Activated CD4-positive, alpha-beta T cell treated with anti-CD3 and anti-CD28 coated beads, Interleukin-2, Interleukin-4, amounts not matched to agents 100 ng/mL and 50 ng/mL, durations not matched to agents 16 hours and 8 hours (primary cell): ENCODE measurements at regions not wholly inside any gene's neighbourhood (a gene's known extent, or its start where the extent isn't known, plus 50 kb on each side); places are given as distances from the start of the nearest gene placed in this dataset.
"Not testable (repeated sequence)": the region's sequence is repeated elsewhere in the genome, so short reads cannot be mapped to it uniquely, and the experiment has no call there.

Experiments
- DNase-seq: peaks from one replicate; pipeline ENCODE4 v3.0.0-alpha.2; 2020; ENCODE audit warnings: low spot score

DNA sequence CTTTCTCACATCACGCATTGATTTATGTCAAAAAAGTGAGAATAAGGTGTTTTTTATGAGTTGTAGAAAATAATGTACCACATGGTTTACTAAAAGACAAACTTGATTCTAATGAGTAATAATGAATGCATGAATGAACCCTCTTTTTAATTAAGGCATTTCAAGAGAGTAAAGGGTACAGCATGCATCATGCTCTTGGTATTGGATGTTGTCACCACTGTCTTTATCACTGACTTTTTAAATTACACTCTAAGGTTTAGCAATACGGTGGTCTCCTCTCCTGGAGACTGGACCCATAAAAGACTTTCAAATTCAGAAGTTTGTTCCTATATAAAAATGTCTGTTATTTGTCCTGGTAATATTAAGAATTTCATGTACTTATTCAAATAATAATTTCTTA, 277.5 kb upstream of the TGFBR2 start:
- not testable (repeated sequence) for DNase-seq

- no peak for DNase-seq
Observed at GRCh38 chr3:30331519-30331918, 274.9 kb upstream of the TGFBR2 start.

DNA sequence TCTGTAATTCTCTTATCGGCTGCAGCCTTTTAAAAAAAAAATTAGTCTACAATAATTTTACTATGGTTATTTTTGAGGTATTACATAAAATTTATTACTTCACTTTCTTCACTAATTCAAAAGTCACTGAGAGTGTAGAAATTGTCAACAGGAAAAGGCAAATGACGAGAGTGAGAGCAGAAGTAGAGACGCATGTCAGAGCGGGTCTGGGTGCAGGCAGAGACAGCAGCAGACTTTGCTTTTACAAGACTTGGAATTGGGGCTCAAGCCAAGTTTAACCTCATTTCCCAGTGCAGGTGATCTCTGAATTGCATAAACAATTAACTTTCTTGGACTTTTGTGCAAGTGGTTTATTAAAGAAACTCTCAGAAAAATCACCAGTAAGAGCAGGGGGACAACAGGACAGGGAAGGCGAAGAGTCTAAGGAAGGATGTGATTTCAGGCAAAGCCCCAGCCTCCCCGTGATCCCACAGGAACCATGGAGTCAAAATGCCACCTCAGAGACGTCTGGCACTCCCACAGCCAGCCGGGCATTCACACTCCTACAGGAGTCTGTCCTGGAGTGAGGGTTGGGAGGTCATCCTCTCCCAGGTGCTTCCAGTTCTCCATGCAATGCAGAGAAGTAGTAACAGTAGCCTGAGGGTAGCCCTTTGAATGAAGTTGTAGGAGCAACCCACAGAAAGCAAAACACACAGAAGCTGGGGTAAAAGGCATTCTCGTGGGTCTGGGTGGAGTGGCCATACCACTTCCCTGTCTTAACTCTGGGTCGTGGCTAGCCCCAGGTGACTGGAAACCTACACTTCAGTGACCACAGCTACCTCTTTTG, 274.0 kb upstream of the TGFBR2 start:
- DNase-seq = no peak

DNA sequence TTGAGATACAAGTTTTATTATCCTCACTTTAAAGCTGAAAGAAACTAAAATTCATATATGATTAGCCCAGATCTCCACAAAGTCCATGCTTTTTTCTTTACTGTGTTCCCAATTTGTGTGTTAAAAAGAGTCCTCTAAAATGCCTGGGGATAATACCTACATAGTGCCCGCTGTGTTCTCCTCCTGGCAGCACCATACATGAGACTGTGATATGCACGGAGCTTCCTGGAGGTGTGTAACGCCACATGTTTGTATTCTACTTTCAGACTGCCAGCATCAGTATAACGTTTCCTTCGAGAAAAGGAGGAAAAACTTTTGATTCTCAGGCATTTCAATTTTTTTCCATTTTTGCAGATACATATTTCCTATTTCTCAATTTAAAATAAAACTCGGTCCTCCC, 273.3 kb upstream of the TGFBR2 start:
- DNase-seq = no peak

DNA sequence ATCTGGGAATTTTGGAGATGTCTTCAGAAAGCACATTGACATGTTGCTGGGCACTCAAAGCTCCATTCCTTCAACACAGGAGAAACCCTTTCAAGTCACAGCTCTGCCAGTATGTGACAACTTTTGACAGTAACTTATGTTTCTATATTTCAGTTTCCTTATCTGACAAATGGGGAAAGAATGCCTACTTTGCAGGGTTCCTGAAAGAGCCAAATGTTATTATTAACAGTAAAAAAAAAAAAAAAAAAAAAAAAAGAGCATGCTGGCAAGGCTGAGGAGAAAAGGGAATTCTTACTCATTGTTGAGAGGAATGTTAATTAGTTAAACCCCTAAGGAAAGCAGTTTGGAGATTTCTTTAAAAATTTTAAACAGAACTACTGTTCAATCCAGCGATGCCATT, 272.5 kb upstream of the TGFBR2 start:
- no peak for DNase-seq

DNA sequence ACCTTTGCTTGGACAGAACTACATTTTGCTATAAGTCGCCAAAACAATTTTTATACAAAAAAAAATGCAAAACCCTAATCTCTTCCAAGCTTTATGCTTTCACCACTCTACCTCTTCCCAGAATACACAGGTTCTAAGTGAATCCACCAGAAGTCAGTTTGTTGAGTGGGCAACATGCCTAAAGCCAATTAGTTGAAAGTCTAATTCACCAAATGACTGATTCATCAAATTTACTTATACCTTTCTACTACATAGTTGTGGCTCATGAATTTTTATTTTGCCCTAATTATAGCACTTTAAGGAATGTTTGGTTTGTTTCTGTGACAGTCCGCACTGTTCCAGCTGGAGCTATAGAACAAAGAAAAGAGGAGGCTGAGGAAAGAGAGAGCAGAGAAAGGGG, 265.9 kb upstream of the TGFBR2 start:
- DNase-seq = no peak

- DNase-seq = no peak
Observed at GRCh38 chr3:30341079-30341478, 265.3 kb upstream of the TGFBR2 start.

GRCh38 chr3:30341851-30342250, 264.6 kb upstream of the TGFBR2 start:
- DNase-seq = no peak

GRCh38 chr3:30342318-30343060, 263.9 kb upstream of the TGFBR2 start:
- peak; percentile 40 for DNase-seq

- DNase-seq = no peak
Observed at GRCh38 chr3:30343067-30343831, 263.2 kb upstream of the TGFBR2 start.

GRCh38 chr3:30343861-30344260, 262.5 kb upstream of the TGFBR2 start:
- DNase-seq = no peak

GRCh38 chr3:30344288-30344687, 262.1 kb upstream of the TGFBR2 start:
- no peak for DNase-seq

- no peak for DNase-seq
Observed at GRCh38 chr3:30346933-30347320, 259.5 kb upstream of the TGFBR2 start.

GRCh38 chr3:30347679-30348216, 258.7 kb upstream of the TGFBR2 start:
- DNase-seq = peak; percentile 88

DNA sequence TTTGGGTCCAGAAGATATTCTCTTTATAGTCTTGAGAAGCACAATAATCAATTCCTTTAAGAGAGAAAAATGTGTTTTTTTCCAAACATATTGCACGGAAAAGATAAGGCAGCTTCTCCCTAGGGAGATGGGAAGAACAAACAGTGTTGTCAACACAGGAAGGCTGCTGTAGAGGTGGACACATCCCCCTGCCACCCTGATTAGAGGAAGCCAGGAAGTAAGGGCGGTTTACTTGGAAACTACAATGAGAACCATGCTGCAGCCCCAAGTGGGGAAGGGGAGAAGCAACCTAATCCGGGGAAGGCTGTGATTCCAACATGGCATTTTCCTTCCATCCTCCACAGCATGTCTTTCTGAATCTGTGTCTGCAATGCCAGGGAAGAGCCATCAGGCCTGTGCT, 256.9 kb upstream of the TGFBR2 start:
- DNase-seq = no peak

- no peak for DNase-seq
Observed at GRCh38 chr3:30350011-30350410, 256.4 kb upstream of the TGFBR2 start.

GRCh38 chr3:30350901-30351300, 255.5 kb upstream of the TGFBR2 start:
- DNase-seq = no peak

GRCh38 chr3:30352410-30353318, 253.7 kb upstream of the TGFBR2 start:
- no peak for DNase-seq

- peak; percentile 89 for DNase-seq
Observed at GRCh38 chr3:30353711-30354467, 252.5 kb upstream of the TGFBR2 start.

DNA sequence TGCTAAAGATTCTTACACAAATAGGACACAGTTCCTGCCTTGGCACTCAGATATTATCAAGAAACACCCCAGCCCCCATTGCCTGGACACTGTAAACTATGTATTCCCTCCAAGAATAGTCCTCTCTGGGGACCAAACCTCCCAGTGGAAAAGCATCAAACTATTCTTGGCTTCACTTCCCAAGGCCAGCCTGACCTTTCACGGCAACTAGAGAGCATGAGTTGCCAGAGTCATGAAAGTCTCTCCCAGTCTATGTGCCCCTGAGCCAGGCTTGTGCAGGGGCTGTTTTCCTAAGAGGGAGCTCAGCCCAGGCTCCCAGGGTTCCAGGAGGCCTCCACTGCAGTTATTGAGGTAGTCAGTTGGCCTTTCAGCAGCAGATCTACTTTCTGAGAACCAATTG, 251.9 kb upstream of the TGFBR2 start:
- no peak for DNase-seq

- no peak for DNase-seq
Observed at GRCh38 chr3:30354972-30355371, 251.4 kb upstream of the TGFBR2 start.
